HG03159 (cell line): ENCODE measurements at regions not wholly inside any gene's neighbourhood (a gene's known extent, or its start where the extent isn't known, plus 50 kb on each side); places are given as distances from the start of the nearest gene placed in this dataset.

Source experiments
- ATAC-seq: cut with Tn5 transposase; IDR thresholded peaks from one replicate; pipeline ENCODE4 v1.9.1; 2021; ENCODE audit warnings: mild to moderate bottlenecking, moderate library complexity; ENCODE audit not compliant: unreplicated experiment

DNA sequence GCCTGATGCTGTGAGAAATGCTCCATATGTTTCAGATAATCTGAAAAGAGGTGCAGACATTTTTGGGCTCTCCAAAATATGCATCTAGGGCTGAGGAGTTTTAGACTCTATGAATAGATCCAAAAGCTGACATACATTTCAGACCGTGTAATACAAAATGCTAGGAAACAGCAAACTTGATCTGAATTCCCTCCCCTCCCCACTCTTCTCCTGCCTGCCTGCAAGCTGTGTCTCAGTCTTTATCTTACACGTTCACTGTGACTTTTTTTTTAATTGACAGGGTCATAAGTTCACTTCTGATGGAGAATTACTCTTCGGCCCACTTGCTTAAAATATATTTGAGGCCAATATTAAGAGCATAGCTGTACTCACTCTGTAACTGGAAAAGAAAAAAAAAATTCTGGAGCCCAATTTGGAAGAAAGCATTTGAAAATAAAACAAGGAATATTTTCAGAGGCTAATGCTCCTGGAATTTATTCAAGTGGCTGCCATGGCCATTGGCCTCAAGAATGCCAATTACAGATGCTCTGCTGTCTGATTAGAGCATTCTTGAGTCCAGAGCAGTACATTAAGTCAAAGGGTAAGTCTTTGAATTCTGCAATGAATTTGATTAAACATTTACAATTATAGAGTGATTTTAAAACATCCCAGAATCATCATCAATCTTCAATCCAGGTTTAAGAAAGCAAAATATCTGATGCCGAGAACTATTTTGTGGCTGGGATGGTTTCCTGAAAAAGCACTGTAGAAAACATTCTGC, 146.2 kb upstream of the SEMA6D start:
- ATAC-seq, result no peak

DNA sequence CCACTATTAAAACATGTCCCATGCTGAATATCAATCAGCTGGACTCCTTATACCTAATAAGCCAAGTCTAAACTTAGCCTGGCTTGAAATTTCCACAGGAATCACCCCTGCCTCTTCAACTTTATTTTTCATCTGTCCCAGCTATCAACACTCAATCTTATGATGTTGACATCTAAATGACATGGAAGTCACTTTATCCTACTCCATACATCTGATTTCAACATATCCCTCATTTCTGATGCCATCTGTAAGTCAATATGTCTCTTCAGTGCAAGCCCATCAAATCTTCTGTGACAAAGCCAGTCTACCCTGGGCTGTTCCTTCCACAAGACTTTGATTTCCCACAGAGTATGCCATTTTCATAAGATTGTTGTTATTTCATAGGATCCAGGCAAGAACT, 143.6 kb upstream of the SEMA6D start:
- ATAC-seq, result no peak

DNA sequence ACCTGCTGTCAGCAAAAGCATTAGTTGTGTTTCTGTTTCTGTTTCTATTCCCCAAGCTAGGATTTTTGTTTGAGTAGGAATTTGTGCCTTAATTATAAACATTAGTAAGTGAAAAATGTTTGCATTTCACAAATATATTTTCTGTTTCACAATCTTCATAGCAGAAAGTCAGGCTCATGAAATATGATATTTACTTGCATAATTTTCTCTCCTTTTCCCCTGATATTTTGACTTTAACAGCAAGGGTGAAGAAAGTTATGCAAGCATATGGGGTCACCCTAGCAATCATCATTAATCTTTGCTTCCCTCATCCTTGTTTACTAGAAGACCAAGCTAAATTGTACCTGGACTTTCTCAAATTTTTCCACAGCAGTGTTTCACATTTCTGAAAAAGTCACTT, 140.3 kb upstream of the SEMA6D start:
- ATAC-seq, result no peak

DNA sequence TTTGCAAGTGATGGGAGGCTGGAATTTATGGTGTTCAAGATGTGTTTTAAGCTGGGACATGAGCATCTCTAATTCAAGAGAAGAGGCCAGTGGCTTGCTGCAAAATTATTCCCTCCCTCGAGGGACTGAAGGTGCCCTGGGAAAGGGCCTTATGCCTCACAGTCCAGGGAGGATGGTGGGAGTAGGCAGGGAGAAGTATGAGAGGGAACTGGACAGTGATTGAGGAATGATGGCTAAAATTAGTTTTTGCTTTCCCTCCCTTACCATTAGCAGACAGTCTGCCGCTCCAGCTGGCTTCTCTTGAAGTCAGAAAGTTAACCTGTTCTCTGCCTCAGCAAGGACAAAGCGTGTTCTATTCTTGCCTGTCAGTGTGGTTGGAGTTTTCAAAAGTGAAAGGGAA, 139.8 kb upstream of the SEMA6D start:
- ATAC-seq, result no peak

DNA sequence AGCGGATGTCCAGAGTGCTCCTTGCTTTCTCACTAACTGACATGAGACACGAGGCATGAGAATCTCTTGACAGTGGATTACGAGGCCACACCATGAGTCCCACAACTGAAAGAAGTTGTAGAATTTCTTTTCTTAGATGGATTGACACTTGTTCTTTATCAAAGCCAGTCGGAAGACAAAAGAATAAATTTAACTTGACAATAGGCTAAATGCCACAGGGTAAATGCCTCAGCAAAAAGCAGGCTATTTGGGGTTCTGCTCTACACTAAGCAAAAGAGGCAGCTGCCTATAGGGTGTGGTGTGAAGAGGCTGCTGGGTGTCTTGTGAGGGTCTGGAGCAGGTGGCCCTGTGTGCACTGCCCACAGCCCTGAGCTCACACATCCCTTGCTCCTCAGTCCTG, 135.1 kb upstream of the SEMA6D start:
- ATAC-seq, result no peak

DNA sequence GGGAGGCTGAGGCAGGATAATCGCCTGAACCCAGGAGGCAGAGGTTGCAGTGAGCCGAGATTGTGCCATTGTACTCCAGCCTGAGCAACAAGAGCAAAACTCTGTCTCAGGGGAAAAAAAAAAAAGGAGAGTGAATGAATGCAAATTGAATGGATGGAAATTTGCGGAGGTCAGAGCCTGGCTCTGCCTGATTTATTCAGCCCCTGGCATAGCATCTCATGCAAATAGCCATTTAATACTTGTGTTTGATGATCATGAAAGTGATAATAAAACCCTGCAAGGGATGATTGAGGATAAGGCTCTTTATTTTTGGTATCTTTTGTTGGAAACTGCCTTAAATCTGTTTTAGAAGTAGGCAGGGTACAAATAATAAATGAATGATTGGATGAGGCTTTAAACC, 133.0 kb upstream of the SEMA6D start:
- no peak for ATAC-seq

DNA sequence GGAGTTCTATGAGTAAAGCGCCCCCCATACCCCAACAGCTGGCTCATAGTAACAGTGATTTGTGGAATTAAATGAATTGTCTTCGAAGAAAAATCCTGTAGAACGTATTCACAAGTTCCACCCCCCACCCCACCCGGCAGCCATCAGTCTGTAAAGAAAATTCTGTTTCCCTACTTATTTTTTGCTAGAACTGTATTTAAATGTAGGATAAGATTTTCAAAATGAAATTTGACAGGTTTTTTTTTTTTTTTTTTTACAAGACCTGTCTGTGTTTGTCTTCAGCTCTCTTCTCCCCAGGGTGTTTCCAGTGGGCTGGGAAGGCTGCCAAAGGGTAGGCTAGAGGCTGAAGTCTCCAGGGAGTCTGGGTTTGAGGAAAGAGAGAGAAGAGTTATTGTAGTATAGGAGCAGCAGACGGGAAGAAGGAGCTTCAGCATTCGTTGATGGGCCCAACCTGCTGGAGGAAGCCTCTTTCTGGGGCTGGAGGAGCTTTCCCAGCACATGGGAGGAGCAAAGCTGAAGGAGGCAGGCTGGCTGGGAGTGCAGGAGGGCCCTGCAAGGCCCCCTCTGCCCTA, 130.6 kb upstream of the SEMA6D start:
- ATAC-seq, result no peak

DNA sequence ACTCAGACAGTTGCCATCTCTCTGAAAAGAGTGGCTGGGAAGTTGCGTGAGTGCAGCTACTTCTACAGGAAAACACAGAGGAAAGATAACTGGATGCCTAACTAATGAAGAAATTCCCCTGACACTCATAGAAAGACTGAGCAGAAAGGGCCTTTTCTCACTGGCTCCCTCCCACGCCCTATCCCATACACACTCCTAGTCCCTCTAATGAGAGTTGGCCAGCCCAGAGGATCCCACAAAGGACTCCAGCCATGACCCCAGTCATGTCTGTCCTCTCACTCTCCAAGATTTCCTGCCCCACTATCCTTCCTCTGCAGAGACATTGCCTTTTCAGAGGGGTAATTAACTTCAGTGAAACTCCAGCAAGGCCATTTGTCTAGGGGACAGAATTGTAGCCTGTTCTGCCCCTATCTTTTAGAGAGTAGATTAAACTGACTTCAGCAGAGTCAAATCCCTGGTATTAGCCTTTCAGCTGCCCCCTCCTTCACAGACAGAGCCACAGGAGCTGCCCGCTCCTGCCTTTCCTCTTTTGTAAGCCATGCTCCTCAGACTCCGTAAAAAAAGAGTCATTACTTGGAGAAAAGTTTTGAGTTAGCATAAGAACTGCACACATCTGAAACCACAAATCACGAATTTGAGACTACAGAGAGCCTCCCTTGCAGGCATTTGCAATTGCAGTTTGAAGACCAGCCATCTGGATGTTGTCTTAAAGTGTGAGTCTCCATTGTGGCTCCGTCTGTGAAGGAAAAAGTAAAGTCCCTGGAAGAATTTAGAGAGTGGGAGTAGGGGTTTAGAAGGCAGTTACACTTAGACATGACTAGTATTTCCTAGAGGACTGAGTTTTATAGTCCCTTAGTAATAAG, 129.1 kb upstream of the SEMA6D start:
- no peak for ATAC-seq

DNA sequence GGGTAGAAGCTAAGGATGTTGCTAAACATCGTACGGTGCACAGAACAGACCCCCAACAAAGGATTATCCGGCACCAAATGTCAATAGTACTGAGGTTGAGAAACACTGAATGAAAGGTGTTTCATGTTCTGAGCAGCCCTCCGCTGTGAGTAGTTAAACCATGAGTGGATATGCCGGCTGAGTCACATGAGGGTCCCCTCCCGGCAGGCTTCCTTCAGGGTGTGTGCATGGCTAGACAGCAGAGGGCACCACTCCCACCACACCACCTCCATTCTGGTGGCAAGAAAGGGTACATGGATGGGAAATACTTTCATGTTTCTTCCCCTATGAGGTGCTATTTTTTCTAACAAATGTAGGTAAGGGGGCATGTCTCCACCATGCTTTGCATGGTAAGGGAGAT, 128.3 kb upstream of the SEMA6D start:
- ATAC-seq, result no peak

DNA sequence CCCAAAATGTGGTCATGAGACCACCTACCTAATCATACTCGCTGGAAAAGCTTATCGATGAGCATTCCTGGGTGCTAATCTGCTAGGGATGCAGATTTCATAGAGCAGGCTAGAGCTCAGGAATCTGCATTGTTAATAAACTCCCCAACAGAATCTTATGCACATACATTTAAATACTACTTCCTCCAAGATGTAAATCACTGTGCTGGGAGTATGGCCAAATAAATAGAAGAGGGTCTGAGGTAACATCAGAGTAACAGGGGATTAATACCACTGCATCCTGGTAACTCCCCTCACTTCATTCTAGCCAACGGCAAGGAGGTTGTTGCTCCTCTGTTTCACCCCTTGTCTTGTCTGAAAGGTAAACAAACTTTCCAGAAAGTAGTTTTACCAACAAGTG, 118.3 kb upstream of the SEMA6D start:
- no peak for ATAC-seq

DNA sequence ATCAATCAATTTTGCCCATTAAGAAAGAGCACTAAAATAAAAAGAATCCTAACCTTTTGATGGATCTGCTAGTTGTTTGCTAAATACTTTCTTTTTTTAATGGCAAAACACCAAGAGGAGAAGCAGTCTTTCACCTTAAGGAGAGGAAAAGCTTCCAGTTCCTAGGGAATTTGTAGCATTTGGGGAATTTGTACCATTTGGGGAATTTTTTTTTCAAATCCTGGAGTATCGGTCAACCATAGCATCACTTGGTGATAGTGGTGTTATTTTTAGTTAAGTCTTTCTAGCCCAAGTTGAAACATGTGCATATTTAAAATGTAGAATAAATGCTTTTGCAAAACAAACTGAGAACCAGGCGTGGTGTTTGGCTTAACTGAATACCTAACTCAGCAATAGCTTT, 117.5 kb upstream of the SEMA6D start:
- ATAC-seq, result no peak

DNA sequence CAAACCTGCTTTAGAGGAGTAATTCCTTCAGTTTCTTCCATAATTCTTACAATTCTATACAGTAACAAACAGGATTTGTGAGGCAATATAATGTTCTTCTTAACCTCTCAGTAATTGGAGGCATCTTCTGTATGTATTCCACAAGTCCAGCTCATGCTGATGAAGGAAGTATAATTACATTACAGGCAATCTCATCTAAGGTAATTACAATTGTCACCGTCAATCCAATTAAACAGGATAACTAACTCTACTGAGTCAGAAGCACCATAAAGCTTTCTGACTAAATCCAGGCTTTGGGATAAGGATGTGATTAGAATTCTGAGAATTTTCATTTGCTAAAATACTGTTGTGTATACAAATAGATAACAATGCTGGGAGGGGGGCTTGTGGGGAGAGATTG, 115.2 kb upstream of the SEMA6D start:
- no peak for ATAC-seq

DNA sequence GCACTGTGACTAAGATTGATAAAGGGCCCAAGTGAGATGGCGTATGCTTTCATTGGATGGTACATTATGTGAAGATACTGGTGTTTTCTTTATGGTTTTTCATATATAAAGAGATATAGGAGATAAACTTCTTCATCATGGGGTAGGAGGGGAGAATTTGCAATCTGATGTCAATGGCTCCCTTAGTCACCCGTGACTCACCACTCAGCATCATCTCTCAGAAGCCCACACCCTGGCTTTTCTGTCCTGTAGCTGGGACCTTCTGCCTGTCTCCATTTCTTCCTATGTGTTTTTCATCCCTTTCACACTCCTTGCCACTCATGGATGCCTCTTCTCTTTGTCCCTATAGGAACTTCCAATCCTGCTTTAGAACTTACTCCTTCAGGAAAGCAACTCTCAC, 114.3 kb upstream of the SEMA6D start:
- no peak for ATAC-seq

DNA sequence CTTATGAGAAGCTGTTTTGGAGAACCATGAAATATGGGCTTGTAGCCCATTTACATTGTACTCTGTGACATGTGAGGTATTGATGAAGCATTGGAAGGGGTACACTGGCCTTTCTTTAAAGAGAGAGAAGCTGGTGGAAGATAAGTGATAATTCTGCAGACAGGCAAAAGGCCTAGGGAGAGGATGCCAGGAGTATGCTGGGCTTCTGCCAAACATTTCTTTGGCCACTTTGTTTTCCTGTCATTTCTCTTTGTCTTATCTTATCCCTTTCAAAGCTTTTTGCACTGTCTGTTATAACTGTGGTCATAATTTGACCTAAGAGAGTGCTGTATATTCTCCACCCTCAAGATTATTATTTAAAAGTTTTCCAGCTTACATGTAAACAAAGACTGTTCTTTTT, 109.6 kb upstream of the SEMA6D start:
- ATAC-seq, result no peak

DNA sequence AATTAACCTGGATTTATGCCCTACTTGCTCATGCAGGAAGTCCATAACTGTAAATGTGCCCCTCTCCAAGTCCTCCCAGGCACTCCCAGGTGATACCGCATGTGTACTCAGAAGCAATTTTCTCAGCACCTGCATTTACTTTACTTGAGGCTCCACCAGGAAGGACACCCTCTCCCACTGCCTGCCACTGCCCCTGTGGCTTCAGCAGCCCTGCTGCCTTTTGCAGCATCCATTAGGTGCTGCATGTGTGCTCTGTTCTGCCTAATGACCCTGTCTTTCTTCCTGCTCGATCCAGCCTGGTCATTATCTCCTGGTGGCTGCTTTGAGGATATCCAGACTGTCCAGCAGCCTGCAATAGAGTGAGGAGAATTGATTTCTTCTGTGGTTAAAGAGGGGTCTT, 107.6 kb upstream of the SEMA6D start:
- ATAC-seq, result no peak

DNA sequence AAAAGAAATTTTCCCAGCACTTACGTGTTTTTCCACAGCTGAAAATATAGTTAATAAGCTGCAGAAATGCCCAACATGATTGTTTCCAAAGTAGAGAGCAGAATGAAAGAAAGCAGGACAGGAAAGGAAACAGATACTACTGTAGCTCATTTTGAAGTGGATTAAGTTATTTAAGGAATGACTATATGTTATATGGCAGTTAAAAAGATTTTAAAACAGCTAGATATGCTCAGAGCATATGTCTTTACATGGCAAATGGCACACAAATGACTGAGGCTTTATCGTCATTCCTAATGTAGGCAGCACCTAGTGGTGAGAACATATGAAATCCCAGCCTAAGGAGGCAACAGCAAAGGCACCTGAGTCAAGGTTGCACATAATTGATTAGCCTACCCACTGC, 106.6 kb upstream of the SEMA6D start:
- ATAC-seq, result no peak

DNA sequence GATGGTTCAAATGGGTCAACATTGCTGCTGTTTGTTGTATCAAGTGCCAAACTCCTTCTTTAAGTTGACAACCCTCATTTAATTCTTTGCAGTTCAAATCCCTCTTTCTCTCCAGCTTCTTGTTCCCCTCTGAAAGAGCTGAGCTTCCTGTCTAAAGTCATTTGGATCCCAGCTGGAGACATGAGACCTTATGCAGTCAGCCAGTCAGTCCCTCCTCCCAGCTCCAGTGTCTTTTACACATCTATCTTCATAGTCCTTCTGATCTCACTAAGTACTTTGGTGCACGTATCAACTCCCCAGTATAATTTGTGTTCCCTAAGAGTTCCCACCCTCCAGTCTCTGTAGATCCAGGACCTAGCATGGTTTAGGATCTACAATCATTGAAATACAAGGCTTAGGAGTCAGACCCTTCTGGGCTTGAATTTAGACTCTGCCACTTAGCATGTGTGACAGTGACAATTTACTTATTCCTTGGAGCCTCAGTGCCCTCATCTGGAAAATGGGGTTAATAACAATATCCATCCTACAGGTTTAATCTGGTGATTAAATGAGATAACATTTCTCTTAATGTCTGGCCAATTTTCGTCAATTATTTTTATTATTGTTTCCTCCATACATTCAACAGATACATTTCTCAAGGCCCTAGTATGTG, 102.8 kb upstream of the SEMA6D start:
- no peak for ATAC-seq

DNA sequence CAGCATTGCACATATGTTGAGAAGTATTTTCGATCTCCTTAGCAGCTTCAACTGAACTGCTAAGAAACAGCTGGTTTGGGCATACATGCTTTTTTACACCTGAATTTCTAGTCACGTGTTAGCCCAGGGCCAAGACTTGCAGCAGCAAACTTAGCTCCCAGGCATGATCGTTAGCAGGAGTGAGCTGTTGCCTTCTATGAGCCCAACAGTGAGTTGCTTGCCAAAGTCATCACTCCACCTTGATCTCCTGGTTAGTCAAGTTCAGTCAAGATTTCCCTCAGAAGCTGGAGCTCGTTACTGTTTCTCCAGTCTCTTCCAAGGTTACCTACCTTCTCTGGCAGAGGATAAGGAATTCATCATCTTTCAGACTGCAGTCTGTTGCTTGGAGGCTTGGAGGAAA, 100.4 kb upstream of the SEMA6D start:
- ATAC-seq, result no peak

DNA sequence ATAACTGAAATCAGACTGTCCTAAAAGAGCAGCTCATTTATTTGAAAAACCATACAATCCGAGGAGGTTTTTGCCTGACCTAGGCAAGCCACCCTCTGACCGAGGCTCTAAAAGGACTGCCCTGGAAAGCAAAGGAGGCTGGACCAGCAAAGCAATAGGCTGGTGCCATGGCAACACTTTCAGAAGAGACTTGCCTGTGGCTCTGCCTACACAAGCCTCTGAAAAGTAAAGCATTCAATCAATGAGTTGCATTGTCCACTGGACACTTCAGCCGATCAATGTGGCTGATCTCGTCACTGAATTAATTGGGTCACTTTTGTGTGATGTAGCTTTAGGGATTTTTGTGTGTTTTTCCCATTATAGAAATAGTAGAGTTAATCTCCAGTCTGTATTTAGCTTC, 99.1 kb upstream of the SEMA6D start:
- ATAC-seq, result no peak

DNA sequence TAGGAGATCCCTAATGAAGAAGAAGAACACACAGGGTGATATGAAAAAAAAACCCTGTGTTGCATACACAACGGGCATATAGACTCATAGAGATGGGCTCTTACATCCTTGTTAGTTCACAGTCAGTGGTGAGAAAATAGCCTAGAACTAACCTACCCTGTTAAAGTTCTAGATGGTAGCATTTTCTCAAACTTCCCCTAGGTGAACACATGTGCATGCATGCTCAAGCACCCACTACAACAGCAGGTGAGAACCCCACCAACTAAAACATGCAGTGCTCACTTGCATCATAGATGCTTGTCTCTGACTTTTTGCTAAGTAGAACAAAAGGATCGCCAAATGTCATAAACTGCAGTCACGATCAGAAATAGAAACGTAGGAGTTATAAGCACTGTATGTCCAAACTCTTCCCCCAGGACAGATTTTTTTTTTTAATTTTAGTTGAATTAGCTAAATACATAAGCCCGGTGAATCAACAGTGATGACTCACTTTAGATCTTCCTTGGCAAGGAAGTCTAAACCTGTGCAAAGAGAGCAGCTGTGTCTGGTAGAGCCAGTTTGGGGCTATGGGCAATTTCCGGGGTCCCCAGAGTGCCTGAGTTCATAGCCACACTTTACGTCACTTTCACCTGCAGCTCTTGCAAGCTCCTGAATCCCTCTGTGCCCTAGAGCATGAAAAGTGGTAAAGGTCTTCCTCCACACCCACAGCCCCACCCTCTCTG, 96.2 kb upstream of the SEMA6D start:
- ATAC-seq, result no peak

DNA sequence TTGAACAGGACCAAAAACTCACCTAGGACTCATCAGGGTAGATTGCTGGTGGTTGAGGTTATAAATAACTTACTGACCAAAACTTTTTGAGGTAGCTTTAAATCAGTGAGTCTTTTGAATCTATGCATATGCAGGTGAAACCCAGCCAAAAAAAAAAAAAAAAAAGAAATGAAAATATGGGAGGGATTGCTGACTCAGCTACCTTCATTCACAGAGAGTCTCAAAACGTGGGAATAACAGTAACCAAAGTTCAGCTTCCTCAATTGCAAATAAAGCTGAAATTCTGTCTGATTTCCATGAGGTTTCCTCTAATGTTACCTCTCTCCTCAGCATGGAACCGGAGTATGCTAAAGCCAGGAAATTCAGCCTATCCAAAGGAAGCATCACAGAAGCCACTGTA, 95.2 kb upstream of the SEMA6D start:
- ATAC-seq, result no peak
